Osteocyte (in vitro differentiated cells): ENCODE measurements at regions not wholly inside any gene's neighbourhood (a gene's known extent, or its start where the extent isn't known, plus 50 kb on each side); places are given as distances from the start of the nearest gene placed in this dataset.
A peak's percentile ranks its signal among the peaks of the same experiment; 100 is the strongest.

Source experiments
- DNase-seq: peaks from one replicate; pipeline ENCODE4 v3.0.0; 2021; ENCODE audit warnings: mixed read lengths; ENCODE audit not compliant: unreplicated experiment; ENCODE audit errors: extremely low spot score
- H3K27ac Mint-ChIP-seq: one replicate; pipeline ENCODE4 v1.8.0; 2021; ENCODE audit warnings: mild to moderate bottlenecking, mixed read lengths; ENCODE audit not compliant: unreplicated experiment
- H3K27me3 Mint-ChIP-seq: one replicate; pipeline ENCODE4 v1.8.0; 2021; ENCODE audit warnings: mixed read lengths; ENCODE audit not compliant: unreplicated experiment
- H3K36me3 Mint-ChIP-seq: one replicate; pipeline ENCODE4 v1.8.0; 2021; ENCODE audit warnings: mixed read lengths; ENCODE audit not compliant: unreplicated experiment
- H3K4me1 Mint-ChIP-seq: one replicate; pipeline ENCODE4 v1.8.0; 2021; ENCODE audit warnings: mixed read lengths; ENCODE audit not compliant: unreplicated experiment
- H3K4me3 Mint-ChIP-seq: one replicate; pipeline ENCODE4 v1.8.0; 2021; ENCODE audit warnings: mild to moderate bottlenecking, moderate library complexity, mixed read lengths; ENCODE audit not compliant: unreplicated experiment
- H3K9me3 Mint-ChIP-seq: one replicate; pipeline ENCODE4 v1.8.0; 2021; ENCODE audit warnings: mixed read lengths; ENCODE audit not compliant: unreplicated experiment
- TF ChIP-seq, protein P1 (sequence below): fragments of 200-600 bp; sonication (generic); IDR thresholded peaks from 2 replicates; pipeline ENCODE4 v1.5.0; 2021; ENCODE audit warnings: antibody characterized with exemption, mild to moderate bottlenecking, moderate library complexity

DNA sequence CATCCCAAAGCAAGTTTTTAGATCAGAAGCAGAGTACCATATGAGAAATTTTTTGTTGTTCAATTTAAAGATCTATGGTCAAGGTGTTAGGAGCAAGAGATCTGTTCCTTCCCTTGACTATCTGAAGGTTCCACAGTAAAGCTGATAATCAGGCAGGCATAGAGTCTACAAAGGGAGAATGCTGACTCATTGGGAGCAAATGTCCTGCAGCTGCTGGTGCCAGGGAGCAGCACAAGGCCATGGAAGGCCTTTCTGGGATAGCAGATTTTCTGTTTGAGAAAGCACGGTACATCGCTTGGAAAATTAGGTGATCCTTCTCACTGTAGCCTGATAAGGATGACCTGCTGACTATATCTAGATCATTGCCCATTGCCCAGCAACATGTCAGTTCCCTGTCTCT is 210.1 kb upstream of the C1orf87 start:
- no peaks in the 10 kb centered on the region for H3K9me3 Mint-ChIP-seq
- DNase-seq, result no peak
- no peaks in the 10 kb centered on the region for H3K27me3 Mint-ChIP-seq
- H3K4me3 Mint-ChIP-seq, result no peak overlapping the region
- no peaks in the 10 kb centered on the region for H3K36me3 Mint-ChIP-seq
- TF ChIP-seq, protein P1, sequence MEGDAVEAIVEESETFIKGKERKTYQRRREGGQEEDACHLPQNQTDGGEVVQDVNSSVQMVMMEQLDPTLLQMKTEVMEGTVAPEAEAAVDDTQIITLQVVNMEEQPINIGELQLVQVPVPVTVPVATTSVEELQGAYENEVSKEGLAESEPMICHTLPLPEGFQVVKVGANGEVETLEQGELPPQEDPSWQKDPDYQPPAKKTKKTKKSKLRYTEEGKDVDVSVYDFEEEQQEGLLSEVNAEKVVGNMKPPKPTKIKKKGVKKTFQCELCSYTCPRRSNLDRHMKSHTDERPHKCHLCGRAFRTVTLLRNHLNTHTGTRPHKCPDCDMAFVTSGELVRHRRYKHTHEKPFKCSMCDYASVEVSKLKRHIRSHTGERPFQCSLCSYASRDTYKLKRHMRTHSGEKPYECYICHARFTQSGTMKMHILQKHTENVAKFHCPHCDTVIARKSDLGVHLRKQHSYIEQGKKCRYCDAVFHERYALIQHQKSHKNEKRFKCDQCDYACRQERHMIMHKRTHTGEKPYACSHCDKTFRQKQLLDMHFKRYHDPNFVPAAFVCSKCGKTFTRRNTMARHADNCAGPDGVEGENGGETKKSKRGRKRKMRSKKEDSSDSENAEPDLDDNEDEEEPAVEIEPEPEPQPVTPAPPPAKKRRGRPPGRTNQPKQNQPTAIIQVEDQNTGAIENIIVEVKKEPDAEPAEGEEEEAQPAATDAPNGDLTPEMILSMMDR, result no peak
- H3K4me1 Mint-ChIP-seq, result peaks cover 31% of the 10 kb centered on the region
- H3K27ac Mint-ChIP-seq, result no peak overlapping the region

DNA sequence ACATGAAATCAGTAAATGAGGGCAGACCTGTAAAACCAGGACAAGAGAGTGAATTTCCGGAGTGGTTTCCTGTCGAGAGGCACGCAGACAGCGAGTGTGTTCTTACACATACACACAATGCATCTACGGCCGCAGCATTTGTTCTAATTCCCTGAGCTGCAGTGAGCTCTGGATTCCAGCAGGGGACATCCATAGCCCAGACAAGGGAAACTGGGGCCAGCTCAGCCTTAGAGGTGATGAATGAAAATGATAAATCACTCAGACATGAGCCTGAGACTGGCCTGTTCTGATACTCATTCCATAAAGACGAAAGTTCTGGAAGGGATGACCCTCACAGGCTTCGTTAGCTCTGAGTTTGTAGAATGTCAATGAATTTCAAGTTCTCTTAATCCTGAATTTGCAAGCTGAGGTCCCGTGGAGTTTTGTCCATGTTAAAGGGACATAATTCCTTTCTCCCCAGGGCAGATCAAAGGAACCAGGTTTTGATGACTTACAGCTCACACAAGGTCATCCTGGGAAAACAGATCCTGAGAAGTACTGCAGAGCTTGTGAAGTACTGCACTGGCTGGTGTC is 207.9 kb upstream of the C1orf87 start:
- DNase-seq, result peak; percentile 85
- Mint-ChIP-seq H3K27ac (peak overlapping the region; percentile 79), H3K9me3 (no peaks in the 10 kb centered on the region), H3K27me3 (no peaks in the 10 kb centered on the region), H3K4me1 (peaks cover 35% of the 10 kb centered on the region), H3K36me3 (no peaks in the 10 kb centered on the region), H3K4me3 (no peak overlapping the region)
- TF ChIP-seq, protein P1, result peak; percentile 95

DNA sequence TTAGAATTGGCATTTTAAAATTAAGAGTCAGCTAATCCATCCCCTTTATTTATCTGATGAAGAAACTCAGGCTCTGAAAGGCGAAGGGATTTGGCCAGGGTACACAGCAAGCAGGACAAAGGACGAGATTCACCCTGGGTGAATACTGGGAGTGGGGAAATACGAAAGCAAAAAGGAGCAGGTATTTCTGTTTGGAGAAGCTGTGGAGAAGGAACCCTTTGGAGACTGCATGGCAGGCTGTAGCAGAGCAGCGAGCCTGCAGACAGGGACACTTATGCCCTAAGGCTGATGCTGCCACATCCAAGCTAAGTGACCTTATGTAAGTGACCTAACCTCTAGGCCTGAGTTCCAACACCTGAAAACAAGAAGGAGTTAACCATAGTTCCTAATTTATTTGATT is 207.2 kb upstream of the C1orf87 start:
- Mint-ChIP-seq H3K27me3 (no peaks in the 10 kb centered on the region), H3K4me3 (no peak overlapping the region), H3K36me3 (no peaks in the 10 kb centered on the region), H3K4me1 (peaks cover 40% of the 10 kb centered on the region), H3K27ac (peak overlapping the region; percentile 79), H3K9me3 (no peaks in the 10 kb centered on the region)
- TF ChIP-seq, protein P1, result no peak
- DNase-seq, result no peak

DNA sequence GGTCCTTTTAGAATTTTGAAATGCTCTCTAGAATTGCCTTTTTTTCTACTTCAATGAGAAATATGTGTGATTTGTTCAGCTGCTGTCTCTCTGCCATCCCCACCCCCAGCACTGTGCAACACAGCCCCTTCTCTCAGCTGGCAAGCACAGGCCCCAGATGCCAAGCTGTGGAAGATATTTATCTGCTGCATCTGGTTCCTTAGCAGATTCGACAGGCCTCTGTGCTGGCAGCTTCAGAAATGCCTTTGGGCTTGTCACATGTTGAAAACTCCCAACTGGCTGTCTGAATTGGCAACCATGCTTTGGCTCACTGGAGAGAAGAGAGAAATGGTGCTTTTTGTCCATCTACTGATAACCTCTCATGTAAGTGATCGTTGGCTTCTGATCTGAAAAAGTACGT is 206.7 kb upstream of the C1orf87 start:
- DNase-seq, result no peak
- no peaks in the 10 kb centered on the region for H3K9me3 Mint-ChIP-seq

DNA sequence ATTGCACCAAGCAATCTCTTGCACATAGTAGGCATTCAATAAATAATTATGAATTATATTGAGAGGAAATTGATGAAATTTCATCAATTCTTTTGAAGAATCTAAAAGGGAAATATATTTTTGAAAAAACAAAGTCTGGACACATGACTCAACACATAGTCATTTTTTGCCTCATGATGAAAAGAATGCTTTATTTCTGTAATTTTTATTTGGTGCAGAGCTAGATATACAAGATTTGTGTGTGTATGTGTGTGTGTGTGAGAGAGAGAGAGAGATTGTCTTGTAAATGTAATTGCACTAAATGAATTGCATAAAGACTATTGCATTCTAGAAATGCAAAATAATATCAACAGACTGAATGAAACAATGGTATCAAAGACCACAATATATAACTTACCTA is 206.2 kb upstream of the C1orf87 start:
- H3K9me3 Mint-ChIP-seq, result no peaks in the 10 kb centered on the region
- H3K27ac Mint-ChIP-seq, result peak overlapping the region; percentile 79
- no peaks in the 10 kb centered on the region for H3K36me3 Mint-ChIP-seq
- DNase-seq, result no peak
- TF ChIP-seq, protein P1, result no peak
- no peaks in the 10 kb centered on the region for H3K27me3 Mint-ChIP-seq
- H3K4me3 Mint-ChIP-seq, result no peak overlapping the region
- peaks cover 44% of the 10 kb centered on the region for H3K4me1 Mint-ChIP-seq

More for the DNA sequence above, 206.7 kb upstream of the C1orf87 start:
- no peaks in the 10 kb centered on the region for H3K36me3 Mint-ChIP-seq
- peak overlapping the region; percentile 79 for H3K27ac Mint-ChIP-seq
- no peaks in the 10 kb centered on the region for H3K27me3 Mint-ChIP-seq
- H3K4me3 Mint-ChIP-seq, result no peak overlapping the region
- H3K4me1 Mint-ChIP-seq, result peaks cover 40% of the 10 kb centered on the region
- TF ChIP-seq, protein P1, result no peak
